HG02885 (cell line): ENCODE measurements at regions not wholly inside any gene's neighbourhood (a gene's known extent, or its start where the extent isn't known, plus 50 kb on each side); places are given as distances from the start of the nearest gene placed in this dataset.
"Not testable (repeated sequence)": the region's sequence is repeated elsewhere in the genome, so short reads cannot be mapped to it uniquely, and the experiment has no call there.

Experiments used
- ATAC-seq: cut with Tn5 transposase; IDR thresholded peaks from one replicate; pipeline ENCODE4 v1.9.1; 2021; ENCODE audit warnings: mild to moderate bottlenecking; ENCODE audit not compliant: unreplicated experiment, poor library complexity

DNA sequence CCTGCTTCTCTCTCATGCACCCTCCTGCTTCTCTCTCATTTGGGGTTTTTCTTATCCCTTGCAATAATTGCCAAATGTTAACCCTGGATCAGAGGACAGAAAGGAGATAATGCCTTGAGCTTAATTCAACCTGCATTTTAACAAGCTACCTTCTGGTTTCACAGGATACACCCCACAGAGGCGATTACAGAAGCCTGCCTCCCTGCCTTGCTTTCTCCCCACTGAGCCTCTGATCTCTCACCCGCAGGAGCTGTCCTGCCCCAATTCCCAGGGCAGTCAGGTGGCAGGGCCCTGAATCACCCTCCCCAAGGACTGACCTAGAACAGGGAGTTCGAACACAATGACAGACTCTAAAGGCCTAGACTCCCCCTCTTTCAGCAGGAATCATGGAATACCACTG, 959.5 kb downstream of the GRID1 start:
- no peak for ATAC-seq

DNA sequence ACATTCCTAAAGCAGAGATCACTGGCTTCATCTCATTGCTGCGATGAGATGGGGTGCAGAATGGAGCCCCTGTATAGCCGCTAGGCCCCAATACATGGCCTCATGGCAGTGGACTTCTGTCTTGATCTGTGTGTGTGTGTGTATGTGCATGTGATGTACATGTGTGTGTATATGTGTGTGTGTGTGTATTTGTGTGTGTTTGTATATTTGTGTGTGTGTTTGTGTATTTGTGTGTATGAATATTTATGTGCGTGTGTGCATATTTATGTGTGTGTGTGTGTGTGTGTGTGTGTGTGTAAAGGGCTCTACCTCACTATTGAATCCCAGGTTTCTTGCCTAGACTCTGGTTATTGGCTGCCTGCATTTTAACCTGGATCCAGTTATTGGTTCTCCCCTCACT, 958.2 kb downstream of the GRID1 start:
- no peak for ATAC-seq

DNA sequence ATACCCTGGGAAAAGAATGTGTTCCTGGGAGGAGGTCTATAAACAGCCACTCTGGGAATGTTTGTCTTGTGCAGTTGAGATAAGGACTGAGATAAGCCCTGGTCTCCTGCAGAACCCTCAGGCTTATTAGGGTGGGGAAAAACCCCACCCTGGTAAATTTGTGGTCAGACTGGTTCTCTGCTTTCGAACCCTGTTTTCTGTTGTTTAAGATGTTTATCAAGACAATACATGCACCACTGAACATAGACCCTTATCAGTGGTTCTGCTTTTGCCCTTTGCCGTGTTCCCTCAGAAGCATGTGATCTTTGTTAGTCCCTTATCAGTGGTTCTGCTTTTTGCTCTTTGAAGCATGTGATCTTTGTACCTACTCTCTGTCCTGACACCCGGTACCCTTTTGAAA, 956.0 kb downstream of the GRID1 start:
- not testable (repeated sequence) for ATAC-seq

DNA sequence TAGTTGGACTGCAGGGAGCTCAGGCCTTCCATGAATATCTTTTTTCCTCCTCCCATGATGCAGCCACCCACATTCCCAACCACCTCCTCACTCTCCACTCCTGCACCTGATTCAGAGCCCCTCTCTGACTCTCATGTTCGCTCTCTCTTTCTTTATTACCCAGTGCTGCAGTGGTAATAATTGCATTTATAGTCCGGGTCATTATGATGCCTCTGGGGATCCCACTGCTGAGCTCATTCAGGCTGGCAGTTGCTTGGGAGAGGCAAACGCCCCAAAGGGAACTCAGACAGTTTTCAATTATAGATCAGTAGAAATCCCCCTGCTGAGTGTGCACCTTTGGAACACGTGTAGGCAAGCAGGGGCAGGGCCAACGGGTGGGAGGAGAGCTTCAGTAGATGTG, 953.0 kb downstream of the GRID1 start:
- no peak for ATAC-seq

DNA sequence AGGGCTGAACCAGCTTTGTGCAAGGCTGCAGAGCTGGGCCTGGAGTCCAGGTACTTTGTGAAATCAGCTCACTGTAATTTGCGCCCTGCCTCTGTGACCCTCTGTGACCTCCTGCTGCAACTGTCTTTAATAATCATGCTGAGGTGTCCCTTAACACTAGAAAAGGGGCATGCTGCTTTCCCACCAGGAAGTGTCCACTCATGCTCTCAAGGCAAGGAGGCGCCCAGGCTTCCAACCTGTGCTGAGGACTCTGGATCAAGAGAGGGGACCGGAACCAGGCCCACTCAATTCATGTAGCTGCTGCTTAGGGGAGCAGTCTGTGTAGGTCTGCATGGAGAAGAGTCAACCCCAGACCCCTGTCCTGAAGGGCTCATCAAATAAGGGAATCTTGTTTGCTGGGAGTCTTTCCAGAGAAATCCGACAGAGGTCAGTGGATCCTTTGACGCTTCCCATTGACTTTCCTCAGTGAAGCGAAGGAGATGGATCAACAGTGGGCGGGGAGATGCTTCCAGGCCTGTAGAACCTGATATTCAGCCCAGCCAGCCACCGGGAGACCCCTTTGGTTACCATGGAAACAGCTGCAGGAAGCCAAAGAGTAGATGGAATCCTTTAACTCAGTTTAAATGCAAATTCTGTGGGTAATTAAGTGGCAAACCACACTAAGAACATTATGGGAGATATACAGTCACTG, 945.9 kb downstream of the GRID1 start:
- ATAC-seq = no peak

DNA sequence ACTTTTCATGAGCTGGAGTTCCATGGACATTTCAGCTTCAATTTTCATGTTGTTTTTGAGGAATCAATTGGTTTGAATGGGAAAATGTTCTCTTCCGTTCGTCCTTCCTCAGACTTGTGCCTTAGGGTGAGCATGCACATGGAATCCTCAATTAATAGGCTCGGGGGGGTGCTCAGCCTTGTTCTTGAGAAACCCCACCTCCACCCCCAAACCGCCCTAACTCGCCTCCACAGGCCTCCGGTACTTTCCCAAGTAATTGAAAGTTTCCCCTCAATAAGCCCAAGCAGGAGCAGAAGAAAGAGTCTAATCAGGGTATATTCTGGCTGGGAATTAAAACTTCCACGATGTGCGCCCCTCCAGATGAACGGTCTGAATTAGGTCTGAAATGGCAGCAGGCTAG, 945.2 kb downstream of the GRID1 start:
- ATAC-seq = no peak

DNA sequence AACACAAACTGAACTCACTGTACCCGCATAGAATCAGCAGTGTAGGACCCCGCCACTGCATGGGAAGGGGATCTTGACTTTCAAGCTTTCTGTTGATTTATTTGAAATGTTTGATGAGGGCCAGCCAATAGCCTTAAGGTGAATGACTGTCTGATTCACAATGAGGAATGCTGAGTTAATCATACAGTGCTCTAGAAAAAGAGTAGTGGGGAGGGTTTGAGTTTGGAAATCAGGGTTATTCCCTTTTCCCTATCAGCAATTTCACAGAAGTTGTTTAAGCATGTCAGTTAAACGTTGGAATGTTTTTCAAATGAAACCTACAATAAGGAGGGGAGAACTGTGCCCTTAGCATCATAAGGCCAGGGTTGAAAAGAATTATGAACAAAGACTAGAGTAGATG, 937.5 kb downstream of the GRID1 start:
- ATAC-seq = no peak

DNA sequence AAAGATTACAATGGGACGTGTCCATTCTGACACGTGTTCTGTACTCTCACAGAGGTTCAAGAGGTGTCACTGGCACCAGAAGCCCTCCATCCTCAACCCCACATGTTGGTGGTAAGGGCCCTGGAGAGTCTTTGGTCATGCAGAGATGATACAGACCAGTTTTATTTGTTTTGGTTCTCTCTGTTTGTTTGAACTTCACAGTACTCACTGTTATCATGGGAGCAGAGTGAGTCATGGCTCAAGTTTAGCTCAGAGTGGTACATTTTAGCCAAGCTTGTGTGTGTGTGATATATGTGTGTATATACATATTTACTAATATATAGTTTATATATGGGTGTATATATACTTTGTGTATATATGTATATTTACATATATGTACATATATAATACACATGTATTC, 935.6 kb downstream of the GRID1 start:
- no peak for ATAC-seq

DNA sequence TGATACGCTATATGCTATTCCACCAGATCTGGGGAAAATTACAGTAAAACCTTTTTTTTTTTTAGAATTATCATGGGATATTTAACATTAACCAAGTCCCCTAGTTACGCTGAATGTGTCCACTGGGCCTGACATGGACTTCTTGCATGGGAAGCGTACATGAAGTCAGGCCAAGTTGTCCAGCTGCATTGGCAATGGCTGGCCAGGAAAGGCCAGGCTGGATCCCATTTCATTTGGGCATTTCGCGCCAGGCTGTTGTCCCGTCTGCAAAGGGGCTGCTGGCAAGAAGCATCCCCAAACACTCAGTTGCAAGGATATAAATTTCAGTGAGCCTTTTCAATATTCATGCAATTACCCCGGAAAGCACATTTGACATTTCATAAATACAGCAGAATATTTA, 933.3 kb downstream of the GRID1 start:
- ATAC-seq = no peak

DNA sequence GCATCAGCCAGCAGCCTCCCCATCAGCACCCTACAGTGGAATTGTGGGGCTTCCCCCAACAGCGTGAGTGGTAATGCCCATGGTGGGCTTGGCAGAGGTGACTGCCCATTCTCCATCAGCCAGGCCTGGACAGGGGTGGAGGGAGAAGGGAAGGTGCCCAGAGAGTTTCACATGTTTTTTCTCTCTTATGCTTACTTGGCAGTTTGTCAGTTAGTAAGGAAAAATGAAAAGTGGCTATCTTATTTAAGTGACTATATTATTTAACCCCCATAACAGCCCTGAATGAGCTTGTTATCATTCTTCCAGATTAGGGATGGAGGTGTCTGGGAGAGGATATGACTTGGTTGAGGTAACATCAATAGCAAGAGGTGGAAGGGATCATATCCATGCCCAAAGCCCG, 921.7 kb downstream of the GRID1 start:
- ATAC-seq = no peak

DNA sequence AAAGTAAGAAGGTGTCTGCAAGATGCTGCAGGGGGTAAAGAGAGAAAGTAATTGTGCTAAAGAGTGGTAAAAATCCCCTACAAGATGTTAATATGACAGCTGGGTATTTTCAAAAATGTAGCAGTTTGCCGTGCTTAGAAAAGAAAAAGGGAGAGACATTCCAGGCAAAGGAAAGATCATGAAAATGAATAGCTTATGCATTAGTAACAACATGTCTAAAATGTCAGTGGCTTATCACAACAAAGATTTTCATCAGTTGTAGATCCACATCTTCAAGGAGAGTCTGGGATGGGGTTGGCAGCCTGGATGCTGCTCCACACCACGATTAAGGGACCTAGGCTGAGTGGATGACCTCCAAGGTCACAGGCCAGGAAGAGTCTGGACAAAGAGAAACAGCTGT, 920.9 kb downstream of the GRID1 start:
- no peak for ATAC-seq

DNA sequence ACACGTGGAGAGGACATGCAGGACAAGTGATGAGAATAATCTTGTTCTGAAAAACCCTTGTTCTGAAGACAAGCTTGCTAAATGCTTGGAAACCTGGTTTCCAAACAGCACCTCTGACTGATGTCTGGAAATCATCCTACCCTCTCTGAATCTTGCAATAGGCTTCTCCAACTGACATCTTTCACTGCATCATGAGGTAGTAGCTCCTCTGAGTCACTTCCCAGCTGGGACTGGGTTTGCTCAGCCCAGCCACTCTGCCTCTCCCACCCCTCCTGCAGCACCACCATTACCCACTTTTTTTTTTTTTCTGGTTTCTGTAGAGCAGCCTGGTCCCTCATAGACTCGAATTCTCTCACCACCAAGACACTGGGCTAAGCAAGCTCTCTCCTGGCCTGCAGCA, 919.8 kb downstream of the GRID1 start:
- no peak for ATAC-seq

DNA sequence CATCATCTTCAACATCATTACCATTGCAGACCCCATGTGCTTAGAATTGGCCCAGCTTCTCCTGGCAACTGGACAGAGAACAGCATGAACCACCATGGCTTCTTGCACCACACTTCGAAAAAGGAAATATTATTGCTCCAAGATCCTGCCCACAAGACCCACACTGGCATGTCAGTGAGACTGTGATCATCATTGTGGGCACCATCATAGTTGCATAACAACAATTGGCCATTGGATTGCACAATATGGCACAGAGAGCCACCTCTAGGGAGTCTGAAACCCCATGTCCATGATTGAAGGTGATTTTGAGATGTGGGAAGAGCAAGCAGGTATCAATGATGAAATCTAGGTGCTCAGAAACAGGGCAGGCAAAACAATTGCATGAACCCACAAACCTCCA, 918.9 kb downstream of the GRID1 start:
- no peak for ATAC-seq

DNA sequence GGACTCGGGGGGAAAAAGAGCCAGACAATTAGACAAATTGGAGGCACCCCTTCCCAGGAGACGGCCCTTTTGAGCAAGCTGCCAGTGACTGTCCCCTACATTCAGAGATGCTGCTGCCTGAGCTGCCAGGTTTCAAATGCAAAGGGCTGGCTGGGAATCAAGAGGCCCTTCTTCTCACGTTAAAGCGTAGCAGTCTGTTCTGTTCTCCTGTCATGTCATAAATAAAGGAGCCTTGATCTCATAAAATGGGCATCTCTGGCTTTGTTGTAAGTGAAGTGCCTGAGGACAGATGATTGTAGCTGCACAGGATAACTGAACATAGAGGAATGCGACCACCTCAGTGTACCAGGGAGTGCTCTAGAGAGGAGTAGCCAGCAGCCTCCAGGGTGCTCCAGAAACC, 917.9 kb downstream of the GRID1 start:
- no peak for ATAC-seq

DNA sequence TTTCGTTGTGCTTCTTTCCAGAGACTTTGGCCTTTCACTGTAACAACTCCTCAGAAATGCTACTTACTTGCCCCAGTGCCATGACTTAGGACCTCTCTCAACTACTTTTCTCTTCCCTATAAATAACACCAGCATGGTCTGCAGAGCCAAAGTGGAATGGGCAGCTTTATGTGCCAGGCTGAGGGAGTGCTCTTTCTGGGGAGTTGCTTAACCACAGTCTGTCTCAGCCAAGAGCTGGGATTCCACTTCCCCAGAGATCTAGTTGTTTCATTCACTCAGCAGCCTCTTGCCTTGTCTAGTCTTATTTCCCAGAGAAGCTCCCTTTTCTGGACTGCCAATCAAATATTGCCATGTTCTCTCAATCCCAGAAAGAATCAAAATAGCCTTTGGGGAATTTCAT, 912.2 kb downstream of the GRID1 start:
- ATAC-seq = no peak

DNA sequence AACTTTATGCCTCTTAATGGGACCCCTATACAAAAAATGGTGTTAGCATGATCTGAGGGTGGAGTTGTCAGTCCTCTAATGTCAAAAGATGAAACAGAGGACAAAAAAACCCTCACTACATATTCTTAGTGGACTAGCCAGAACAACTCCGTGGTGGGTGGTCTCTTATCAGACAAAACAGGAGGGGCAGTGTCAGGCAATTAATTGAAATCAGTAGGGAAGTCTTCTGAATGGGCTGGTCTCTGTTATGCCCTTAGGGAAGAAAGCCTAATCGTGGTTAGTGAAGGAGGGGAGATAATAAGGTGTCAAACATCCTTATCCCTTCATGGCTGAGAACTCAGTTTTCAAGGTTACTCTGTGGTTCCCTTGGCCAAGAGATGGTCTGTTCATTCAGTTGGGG, 909.4 kb downstream of the GRID1 start:
- no peak for ATAC-seq

DNA sequence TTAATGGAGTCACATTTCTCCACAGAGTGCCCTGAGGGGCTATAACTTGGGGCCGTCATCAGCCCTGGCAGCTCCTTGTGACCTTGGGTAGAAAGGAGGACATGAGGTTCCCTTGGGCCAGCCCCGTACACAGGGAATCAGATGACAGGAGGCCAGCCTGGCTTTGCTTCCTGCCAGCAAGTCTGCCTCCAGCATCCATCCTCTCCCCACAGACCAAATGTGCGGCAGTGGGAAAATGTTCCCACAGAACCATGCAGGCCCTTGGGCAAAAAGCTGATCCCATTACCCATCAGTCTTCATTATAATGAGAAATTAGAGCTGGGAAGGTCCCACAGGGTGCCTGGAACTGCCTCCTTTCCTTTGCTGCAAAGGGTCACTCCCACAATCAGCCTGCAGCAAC, 908.3 kb downstream of the GRID1 start:
- no peak for ATAC-seq

DNA sequence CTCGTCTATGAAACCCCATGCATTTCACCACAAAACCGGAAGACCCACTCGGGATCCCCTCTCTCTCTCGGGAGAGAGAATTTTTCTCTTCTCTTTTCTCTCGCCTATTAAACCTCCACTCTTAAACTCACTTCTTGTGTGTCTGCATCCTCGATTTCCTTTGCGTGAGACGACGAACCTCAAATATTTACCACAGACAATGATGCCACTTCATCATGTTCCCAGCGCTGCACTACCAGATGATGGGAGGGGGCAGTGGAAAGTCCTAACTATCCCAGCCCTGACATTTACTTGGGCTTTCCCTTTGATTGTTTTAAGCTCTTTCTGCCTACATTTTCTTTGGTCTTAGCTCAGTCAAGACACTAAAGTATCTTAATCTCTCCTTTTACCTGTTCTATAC, 906.7 kb downstream of the GRID1 start:
- no peak for ATAC-seq

DNA sequence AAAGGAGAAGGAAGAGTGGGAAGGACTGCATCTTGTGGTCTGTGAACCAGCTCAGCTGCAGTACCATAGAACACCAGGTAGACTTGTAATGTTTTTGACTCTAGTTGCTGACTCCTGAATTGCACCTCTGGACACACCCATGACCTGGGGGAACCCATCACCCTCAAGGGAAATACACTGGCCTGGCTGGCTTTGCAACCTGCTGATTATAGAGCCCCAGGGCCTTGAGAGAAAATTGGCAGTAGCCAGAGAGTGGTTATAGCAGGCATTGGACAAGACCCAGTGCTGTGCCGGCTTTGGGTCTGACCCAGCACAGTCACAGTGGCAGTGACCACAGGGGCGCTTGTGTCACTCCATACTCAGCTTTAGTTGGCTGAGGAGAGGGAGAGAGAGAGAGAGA, 902.3 kb downstream of the GRID1 start:
- no peak for ATAC-seq

DNA sequence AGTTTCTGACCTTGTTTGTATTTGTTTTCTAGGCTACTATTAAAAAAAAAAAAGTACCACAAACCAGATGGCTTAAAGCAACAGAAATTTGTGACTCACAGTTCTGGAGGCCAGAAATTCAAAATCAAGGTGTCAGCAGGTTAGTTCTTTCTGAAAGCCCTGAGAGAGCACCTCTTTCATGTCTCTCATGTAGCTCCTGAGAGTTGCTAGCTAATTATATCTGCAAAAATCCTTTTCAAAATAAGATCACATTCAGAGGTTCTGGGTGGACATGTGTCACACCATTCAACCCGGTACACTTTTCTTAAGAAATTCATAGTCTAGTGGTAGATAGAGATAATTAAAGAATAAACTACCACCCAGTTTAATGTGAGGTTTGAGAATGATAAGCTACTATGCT, 888.6 kb downstream of the GRID1 start:
- ATAC-seq = no peak

DNA sequence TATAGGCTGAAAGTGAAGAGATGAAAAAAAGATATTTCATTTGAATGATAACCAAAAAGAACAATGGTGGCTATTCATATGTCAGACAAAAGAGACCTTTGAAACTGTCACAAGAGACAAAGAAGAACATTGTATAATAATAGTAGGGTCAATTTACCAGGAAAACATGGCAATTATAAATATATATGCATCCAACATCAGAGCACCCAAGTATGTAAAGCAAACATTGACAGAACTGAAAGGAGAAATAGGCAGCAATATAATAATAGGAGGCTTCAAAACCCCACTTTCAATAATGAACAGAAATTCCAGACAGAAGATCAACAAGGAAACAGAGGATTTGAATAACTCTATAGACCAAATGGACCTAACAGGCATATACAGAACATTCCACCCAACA, 876.2 kb downstream of the GRID1 start:
- no peak for ATAC-seq

DNA sequence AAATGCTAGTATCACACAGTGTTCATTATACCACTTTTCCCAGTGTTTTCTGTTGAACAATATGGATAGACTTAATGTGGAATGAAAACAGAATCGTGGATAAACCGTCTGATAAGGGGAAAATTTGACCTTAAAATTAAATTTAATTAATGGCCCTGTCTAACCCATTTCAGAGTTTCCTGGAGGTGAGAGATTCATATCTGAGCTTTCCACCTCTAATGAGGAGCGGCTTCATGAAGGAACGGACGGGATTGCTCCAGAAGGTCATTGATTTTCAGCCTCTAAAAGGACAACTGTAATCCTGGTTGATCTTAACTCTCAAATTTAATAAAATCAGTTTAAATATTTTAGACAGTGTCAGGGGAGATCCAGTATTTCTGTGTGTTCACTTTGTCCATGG, 874.9 kb downstream of the GRID1 start:
- no peak for ATAC-seq

DNA sequence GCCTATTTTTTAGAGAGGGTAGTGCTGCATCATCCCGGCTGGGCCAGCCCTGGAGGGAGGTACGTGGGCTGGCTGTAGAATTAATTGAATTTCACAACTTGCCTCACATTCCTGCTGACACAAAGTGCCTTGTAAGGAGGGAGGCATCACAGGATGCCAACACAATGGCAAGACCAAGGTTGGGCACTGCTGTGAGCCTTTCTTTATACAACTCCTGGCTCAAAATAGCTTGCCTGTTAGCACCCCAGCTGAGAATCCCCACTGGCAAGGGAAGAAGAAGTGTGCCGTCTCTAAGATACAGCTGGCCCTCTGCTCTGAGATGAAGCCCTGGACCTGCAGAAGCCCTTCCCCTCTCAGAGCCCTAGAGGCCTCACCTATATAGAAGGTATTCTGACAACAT, 873.9 kb downstream of the GRID1 start:
- no peak for ATAC-seq
